Activated CD8-positive, alpha-beta memory T cell treated with anti-CD3 and anti-CD28 coated beads, Interleukin-2, amount 50 U/mL, for 4 hours (primary cell): ENCODE measurements at regions not wholly inside any gene's neighbourhood (a gene's known extent, or its start where the extent isn't known, plus 50 kb on each side); places are given as distances from the start of the nearest gene placed in this dataset.

Source experiments
- DNase-seq: peaks from one replicate; pipeline ENCODE4 v3.0.0-alpha.2; 2020

DNA sequence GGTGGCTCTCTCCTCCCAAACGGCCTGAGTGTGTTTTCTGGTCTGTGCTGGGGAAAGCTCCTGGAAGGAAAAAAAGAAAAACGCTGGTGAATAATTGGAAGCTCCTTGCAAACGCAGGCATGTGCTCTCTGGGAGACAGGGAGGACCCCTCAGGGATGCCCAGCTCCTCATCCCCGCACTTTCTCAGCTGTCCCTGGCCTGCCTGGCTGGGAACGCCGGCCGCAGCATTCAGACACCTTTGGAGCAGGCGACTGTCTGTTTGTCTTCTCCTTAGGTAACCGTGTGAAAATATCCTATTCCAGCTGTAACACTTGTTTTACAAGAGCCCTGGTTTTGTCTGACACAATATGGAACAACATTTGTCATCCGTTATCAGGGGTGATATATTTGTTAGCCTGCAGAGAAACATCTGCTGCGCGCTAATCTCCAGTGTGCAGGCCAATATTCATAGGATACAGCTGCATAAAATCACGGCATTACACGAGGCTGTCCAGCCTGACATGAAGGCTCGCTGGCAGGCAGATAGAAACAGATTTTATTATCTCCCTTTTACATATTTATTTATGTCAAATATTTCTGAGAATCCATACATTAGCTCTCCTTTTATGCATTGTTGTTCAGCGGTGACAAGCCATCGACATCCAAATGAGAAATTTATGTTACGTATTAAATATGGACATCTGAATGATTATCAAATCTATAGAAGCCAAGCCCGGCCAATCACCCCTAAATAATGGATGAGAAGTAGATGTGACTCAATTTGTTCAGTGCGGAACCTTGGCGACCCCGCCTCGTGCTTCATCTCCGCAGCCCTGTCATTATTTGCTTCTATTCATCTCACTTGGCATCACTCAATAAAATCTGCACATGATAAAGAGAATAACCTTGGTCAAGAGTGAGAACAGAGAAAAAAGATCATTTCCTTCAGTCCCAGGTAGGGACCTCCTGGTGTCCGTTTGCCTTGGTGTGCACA lies 675.1 kb upstream of the SALL3 start:
- no peak for DNase-seq

GRCh38 chr18:78305789-78306188 lies 673.8 kb upstream of the SALL3 start:
- no peak for DNase-seq

- no peak for DNase-seq
Observed at GRCh38 chr18:78309307-78309706, 670.3 kb upstream of the SALL3 start.

GRCh38 chr18:78309924-78310323 lies 669.7 kb upstream of the SALL3 start:
- no peak for DNase-seq

- DNase-seq: no peak
Observed at GRCh38 chr18:78319264-78319663, 660.4 kb upstream of the SALL3 start.

GRCh38 chr18:78319961-78320360 lies 659.7 kb upstream of the SALL3 start:
- no peak for DNase-seq

GRCh38 chr18:78321402-78321801 lies 658.2 kb upstream of the SALL3 start:
- no peak for DNase-seq

DNA sequence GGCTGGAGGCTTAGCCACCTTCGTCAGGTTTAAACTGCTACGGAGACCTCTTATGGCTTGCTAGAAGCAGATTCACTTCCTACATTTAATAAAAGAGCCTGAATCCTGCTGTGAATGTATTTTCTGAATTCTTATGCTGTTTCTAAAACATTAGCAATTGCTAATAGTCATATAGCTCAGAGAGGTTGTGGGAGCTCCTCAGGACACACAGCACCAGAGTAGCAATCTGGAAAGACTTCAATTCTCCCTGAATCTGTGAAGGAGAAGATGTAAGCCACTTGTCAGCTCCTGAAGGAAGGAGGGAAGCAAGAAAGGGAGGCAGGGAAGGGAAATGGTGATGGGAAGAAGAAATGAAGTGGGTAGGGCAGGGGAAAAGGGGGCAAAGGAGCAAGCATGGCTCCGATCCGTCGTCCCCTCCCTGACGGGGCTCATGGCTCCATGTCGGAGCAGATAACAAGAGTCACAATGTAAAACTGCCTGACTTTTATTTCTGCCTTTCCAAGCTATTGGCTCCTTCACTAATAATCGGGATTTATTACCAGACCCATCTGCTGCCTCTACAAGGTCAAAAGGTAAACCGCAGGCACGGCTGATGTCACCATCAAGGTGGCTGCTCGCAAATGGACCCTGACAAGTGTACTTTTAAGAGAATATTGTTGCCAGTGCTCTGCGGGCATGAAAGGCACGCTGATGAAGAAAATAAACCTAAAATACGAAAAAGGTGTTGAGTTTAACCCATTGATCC lies 656.0 kb upstream of the SALL3 start:
- DNase-seq: no peak

DNA sequence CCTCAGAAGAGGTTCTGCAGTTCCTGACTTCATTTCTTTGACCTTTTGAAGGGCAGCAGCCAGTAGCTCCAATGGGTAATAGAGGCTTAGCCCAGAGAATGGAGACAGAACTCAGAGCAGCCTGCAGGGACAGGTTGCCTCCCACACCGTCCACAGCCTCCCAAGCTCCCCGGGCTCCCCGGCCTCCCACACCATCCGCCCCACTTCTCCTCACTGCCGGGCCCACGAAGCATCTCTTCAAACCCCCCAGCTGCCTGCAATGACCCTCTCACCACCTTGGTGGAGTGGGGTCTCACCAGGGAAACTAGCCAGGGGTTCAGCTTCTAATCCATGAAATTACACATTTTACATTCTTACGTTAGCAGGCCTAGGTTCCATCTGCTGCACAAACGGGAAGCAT lies 652.0 kb upstream of the SALL3 start:
- DNase-seq: no peak

DNA sequence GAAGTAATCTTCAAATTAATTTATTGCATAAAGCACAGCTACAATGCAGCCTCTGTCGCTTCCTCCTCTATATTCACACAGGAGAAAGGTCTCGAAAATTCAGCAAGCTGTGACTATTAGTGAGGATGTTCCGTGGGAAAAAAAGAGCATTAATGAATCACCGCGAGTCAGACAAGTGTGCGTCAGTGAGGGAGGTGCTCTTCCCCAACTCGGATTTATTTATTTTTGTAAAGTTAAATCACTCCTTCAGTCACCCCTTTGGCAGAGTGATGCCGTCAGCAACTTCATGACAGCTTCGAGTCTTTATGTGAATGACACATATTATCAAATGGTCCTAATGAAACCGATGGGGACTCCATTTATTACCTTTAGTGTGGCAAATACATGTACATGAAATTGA lies 648.9 kb upstream of the SALL3 start:
- DNase-seq: no peak

- no peak for DNase-seq
Observed at GRCh38 chr18:78352910-78353309, 626.7 kb upstream of the SALL3 start.

DNA sequence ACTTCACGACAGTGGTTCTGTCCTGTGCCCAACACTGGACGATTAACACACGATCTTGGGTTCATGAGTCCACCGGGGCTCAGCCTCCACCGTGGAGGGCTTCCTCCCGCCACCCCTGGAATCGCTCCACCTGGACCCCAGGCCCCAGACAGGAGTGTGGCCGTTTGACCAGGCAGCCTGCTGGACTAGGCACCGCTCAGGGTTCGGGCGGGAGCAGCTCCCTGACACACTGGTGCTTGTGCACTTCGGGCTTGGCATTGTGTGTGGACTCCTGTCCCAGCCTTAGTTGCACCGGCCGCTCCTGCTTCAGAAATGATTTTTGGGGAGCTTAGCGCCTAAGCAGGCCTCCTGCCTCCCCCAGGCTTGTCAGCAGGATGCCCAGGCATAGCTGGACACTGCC lies 617.4 kb upstream of the SALL3 start:
- no peak for DNase-seq

DNA sequence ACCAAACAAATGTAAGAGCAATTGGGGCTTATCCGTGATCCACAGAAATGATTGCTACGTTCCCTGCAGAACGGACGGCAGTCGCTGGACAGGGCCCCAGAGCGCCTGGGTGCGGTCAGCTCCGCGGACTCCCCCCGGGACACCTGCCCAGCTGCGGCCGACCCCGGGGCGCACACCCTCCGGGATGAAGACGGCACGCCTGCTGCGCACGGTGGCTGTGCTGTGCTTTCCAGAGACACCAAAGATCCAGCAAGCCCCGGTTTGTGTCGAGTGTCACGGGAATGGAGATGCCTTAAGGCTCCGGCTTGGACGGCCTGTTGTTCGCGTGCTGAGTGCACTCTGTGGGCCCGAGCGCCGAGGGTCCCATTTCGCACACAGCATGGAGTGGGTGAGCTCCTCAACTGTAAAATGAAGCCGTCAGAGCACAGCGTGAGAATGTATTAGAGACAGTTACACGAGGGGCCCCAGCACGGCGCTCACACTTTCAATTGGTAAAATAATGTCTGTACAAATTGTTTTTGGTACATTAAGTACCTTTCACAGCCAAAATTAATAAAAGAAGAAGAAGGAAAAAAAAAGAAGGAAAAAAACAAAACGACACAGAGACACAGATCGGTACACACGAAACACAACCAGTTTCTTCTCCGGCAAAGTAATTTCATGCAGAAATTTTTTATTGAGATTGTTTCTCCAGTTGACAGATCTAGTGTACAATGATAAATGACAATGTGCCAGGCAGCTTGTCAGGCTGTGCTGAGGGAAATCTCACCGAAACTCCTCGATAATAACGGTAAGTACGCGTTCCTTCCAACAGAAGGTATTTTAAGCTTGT lies 615.8 kb upstream of the SALL3 start:
- no peak for DNase-seq

- no peak for DNase-seq
Observed at GRCh38 chr18:78364388-78364960, 615.1 kb upstream of the SALL3 start.

DNA sequence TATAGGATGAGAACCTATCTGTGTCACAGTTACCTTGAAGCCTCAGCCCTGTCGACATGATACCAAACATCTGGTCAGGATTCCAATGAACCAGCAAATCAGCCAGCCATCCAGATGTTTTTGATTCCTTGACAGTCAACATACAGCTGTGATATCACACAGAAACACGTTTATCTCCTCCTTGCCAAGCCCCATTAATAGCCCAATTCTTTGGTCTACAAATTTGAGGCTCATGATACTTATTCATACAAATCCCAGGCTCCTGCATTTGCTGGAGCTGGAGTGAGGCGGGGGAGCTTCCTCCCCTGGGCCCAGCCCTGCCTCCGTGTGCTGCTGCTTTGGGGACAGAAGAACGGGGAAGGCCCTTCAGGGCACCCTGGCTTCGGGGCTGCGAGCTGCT lies 611.6 kb upstream of the SALL3 start:
- no peak for DNase-seq

DNA sequence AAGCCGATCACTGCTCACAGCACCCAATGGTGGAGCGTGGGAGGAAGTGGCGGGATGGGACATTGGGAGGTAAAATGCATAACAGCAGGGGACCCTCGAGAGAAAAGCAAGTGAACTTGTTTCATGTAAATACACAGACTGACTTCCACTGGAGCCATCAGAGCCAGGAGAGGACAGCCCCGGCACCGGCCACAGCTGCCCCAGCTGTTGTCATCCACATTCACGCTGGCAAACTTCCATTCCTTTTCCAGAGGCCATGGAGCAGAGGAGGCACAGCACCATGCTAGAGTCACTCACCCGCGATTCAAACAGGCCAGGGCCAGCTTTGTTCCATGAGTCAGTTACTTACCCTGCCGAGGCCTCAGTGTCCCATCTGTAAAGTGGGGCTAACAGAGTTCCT lies 610.9 kb upstream of the SALL3 start:
- DNase-seq: no peak

DNA sequence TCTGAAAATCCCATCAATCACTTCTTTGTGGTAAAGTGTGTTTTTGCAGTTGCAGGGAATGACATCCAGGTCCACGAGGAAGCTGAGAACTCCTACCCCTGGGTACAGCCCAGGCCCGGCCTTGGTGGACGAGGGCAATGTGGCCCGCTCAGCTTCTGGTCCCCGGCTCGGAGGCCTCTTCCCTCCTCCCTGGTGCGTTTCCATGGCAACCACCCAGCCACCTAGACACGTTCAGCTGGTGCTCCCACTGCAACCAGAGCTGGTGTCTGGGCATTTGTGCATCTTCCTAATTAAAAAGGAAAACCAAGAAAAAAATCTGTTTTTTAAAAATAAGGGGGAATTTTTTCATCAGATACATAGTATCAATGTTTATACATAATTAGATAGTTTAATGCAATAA lies 603.6 kb upstream of the SALL3 start:
- no peak for DNase-seq

- DNase-seq: no peak
Observed at GRCh38 chr18:78378403-78378802, 601.2 kb upstream of the SALL3 start.

GRCh38 chr18:78378983-78379382 lies 600.6 kb upstream of the SALL3 start:
- no peak for DNase-seq

- DNase-seq: no peak
Observed at GRCh38 chr18:78390348-78390951, 589.2 kb upstream of the SALL3 start.

- no peak for DNase-seq
Observed at GRCh38 chr18:78390952-78391348, 588.7 kb upstream of the SALL3 start.

GRCh38 chr18:78393086-78393862 lies 586.3 kb upstream of the SALL3 start:
- no peak for DNase-seq
